ENCODE measurements at regions not wholly inside any gene's neighbourhood (a gene's known extent, or its start where the extent isn't known, plus 50 kb on each side); places are given as distances from the start of the nearest gene placed in this dataset.

GRCh38 chr18:27395752-27396151 is 210.6 kb upstream of the CHST9 start:
- TF ChIP-seq CTCF (IDR thresholded peaks at IDR 0.05) (no peak), POLR2A (IDR thresholded peaks at IDR 0.05) (no peak), POLR2AphosphoS5 (IDR thresholded peaks at IDR 0.05) (no peak), EP300 (IDR thresholded peaks at IDR 0.05) (no peak)
